Ectodermal cell (in vitro differentiated cells): ENCODE measurements at regions not wholly inside any gene's neighbourhood (a gene's known extent, or its start where the extent isn't known, plus 50 kb on each side); places are given as distances from the start of the nearest gene placed in this dataset.

Source experiments
- H3K27ac ChIP-seq: 2 replicates; pipeline ENCODE4 v1.7.0; 2013; ENCODE audit warnings: mild to moderate bottlenecking, low read depth, low read length; ENCODE audit not compliant: insufficient read depth, poor library complexity, severe bottlenecking
- H3K27me3 ChIP-seq: 2 replicates; pipeline ENCODE4 v1.7.0; 2013; ENCODE audit warnings: mild to moderate bottlenecking, low read length; ENCODE audit not compliant: insufficient read depth, control insufficient read depth, poor library complexity, severe bottlenecking
- H3K36me3 ChIP-seq: one replicate; pipeline ENCODE4 v1.7.0; 2013; ENCODE audit warnings: low read length; ENCODE audit not compliant: control insufficient read depth, insufficient read depth
- H3K4me1 ChIP-seq: one replicate; pipeline ENCODE4 v1.7.0; 2013; ENCODE audit warnings: low read length; ENCODE audit not compliant: control insufficient read depth, insufficient read depth
- H3K4me3 ChIP-seq: 2 replicates; pipeline ENCODE4 v1.7.0; 2013; ENCODE audit warnings: low read depth, low read length, control low read depth; ENCODE audit not compliant: insufficient read depth
- H3K9me3 ChIP-seq: 2 replicates; pipeline ENCODE4 v1.7.0; 2013; ENCODE audit warnings: mild to moderate bottlenecking, low read length, moderate library complexity; ENCODE audit not compliant: control insufficient read depth
- WGBS, 2 experiments: methylation state at CpG; one replicate each; pipeline ENCODE4 v1.1.7; 2013; ENCODE audit warnings: missing lambda C conversion rate in 2 of 2; 5-methylcytosine and 5-hydroxymethylcytosine counted together

DNA sequence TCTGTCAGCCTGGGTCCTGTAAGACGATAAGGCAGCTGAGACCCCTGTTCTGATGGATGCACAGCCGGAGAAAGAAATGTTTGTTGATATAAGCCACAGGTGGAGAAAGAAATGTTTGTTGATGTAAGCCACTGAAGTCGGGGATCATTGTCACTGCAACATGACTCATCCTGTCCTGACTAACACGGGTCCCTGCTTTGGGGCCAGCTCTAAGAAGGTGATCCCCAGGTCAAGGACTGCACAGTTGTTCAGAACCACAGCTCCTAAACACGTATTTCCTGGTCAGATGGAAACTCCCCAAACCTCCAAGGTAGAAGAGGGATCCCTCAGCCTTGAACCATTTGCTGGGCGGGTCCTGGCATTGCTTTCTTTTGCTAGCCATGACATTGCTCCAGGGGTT, 86.4 kb upstream of the IGSF21 start:
- no peaks in the 10 kb centered on the region for H3K36me3 ChIP-seq
- H3K4me3 ChIP-seq = no peak overlapping the region
- 83 to 88% methylated on average over 6 of the region's 6 CpGs for WGBS, 2 experiments
- no peaks in the 10 kb centered on the region for H3K9me3 ChIP-seq
- H3K27ac ChIP-seq = no peak overlapping the region
- no peaks in the 10 kb centered on the region for H3K4me1 ChIP-seq
- no peaks in the 10 kb centered on the region for H3K27me3 ChIP-seq

- 64 to 67% methylated on average over 13 of the region's 13 CpGs for WGBS, 2 experiments
- no peaks in the 10 kb centered on the region for H3K27me3 ChIP-seq
- H3K36me3 ChIP-seq = no peaks in the 10 kb centered on the region
- H3K4me1 ChIP-seq = peaks cover 4% of the 10 kb centered on the region
- peak overlapping the region; percentile 76 for H3K27ac ChIP-seq
- no peak overlapping the region for H3K4me3 ChIP-seq
- H3K9me3 ChIP-seq = no peaks in the 10 kb centered on the region
Measured at GRCh38 chr1:18032172-18032859, 75.3 kb upstream of the IGSF21 start.

GRCh38 chr1:18035145-18035544, 72.5 kb upstream of the IGSF21 start:
- Histone ChIP-seq H3K27me3 (no peaks in the 10 kb centered on the region), H3K9me3 (no peaks in the 10 kb centered on the region), H3K4me3 (no peak overlapping the region), H3K4me1 (peaks cover 4% of the 10 kb centered on the region), H3K27ac (no peak overlapping the region), H3K36me3 (no peaks in the 10 kb centered on the region)
- 95 to 99% methylated on average over 3 of the region's 3 CpGs for WGBS, 2 experiments

DNA sequence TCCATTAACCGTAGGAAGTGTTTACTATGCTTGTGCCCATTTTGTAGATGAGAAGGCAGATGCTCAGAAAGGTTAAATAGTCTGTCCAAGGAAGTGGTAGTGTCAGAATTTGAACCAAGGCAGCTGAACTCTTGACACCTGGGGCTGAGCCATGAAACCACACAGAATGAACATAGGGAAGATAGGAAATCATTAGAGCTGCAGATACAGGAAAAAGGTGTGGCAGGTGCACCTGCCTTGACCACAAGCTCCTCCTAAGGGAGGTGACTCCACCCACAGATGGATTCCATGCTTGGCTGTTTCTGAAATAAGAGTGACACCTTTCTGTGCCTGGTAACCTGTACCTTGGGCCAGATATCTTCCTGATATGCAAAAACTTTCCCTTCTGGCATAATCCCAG, 69.9 kb upstream of the IGSF21 start:
- WGBS, 2 experiments = 88 to 90% methylated on average over 1 of the region's 1 CpG
- H3K4me1 ChIP-seq = peaks cover 13% of the 10 kb centered on the region
- no peaks in the 10 kb centered on the region for H3K27me3 ChIP-seq

GRCh38 chr1:18038051-18038450, 69.5 kb upstream of the IGSF21 start:
- H3K27ac ChIP-seq = no peak overlapping the region
- H3K4me3 ChIP-seq = no peak overlapping the region
- H3K36me3 ChIP-seq = no peaks in the 10 kb centered on the region
- no peaks in the 10 kb centered on the region for H3K27me3 ChIP-seq
- no peaks in the 10 kb centered on the region for H3K9me3 ChIP-seq
- peaks cover 13% of the 10 kb centered on the region for H3K4me1 ChIP-seq
- 87 to 90% methylated on average over 4 of the region's 4 CpGs for WGBS, 2 experiments

More for the DNA sequence above, 69.9 kb upstream of the IGSF21 start:
- H3K36me3 ChIP-seq = no peaks in the 10 kb centered on the region
- no peaks in the 10 kb centered on the region for H3K9me3 ChIP-seq
- no peak overlapping the region for H3K4me3 ChIP-seq
- H3K27ac ChIP-seq = no peak overlapping the region

- H3K9me3 ChIP-seq = no peaks in the 10 kb centered on the region
- no peak overlapping the region for H3K4me3 ChIP-seq
- no peaks in the 10 kb centered on the region for H3K36me3 ChIP-seq
- H3K27me3 ChIP-seq = no peaks in the 10 kb centered on the region
- H3K4me1 ChIP-seq = peaks cover 13% of the 10 kb centered on the region
- H3K27ac ChIP-seq = no peak overlapping the region
- WGBS, 2 experiments = no CpG with 5 or more reads among the region's 1 CpG
Measured at GRCh38 chr1:18039102-18039501, 68.5 kb upstream of the IGSF21 start.

- peaks cover 13% of the 10 kb centered on the region for H3K4me1 ChIP-seq
- no peak overlapping the region for H3K27ac ChIP-seq
- H3K9me3 ChIP-seq = no peaks in the 10 kb centered on the region
- WGBS, 2 experiments = 91 to 93% methylated on average over 6 of the region's 6 CpGs
- no peak overlapping the region for H3K4me3 ChIP-seq
- H3K36me3 ChIP-seq = no peaks in the 10 kb centered on the region
- H3K27me3 ChIP-seq = no peaks in the 10 kb centered on the region
Measured at GRCh38 chr1:18041102-18041501, 66.5 kb upstream of the IGSF21 start.

GRCh38 chr1:18041685-18042355, 65.8 kb upstream of the IGSF21 start:
- 76 to 85% methylated on average over 10 to 11 of the region's 11 CpGs for WGBS, 2 experiments
- H3K27ac ChIP-seq = no peak overlapping the region
- no peak overlapping the region for H3K4me3 ChIP-seq
- H3K36me3 ChIP-seq = no peaks in the 10 kb centered on the region
- no peaks in the 10 kb centered on the region for H3K27me3 ChIP-seq
- no peaks in the 10 kb centered on the region for H3K9me3 ChIP-seq
- H3K4me1 ChIP-seq = peaks cover 13% of the 10 kb centered on the region

- peaks cover 13% of the 10 kb centered on the region for H3K4me1 ChIP-seq
- WGBS, 2 experiments = 76 to 83% methylated on average over 2 of the region's 2 CpGs
- no peaks in the 10 kb centered on the region for H3K9me3 ChIP-seq
- no peak overlapping the region for H3K4me3 ChIP-seq
- H3K36me3 ChIP-seq = no peaks in the 10 kb centered on the region
- no peaks in the 10 kb centered on the region for H3K27me3 ChIP-seq
- no peak overlapping the region for H3K27ac ChIP-seq
Measured at GRCh38 chr1:18043871-18044270, 63.7 kb upstream of the IGSF21 start.

DNA sequence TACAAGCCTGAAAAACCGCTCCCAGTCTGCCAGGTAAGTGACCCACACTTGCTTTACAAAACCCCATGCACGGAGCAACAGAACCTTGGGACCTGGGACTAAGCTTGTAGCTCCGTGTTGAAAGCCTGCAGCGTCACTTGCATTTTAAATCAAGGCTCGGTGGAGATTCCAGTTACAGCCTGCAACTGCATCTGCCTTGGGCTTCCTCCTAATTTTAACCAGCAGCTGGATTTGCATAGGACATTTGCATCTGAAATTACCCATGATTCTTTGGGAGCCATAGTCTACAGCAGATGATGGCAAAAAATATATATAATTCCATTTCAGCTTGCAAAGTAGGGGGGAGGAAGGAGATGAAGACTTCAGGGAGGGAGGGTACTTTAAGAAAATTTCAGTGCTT, 62.4 kb upstream of the IGSF21 start:
- H3K4me1 ChIP-seq = peaks cover 13% of the 10 kb centered on the region
- H3K9me3 ChIP-seq = no peaks in the 10 kb centered on the region
- WGBS, 2 experiments = 71 to 74% methylated on average over 5 of the region's 5 CpGs

More for the DNA sequence above, 62.4 kb upstream of the IGSF21 start:
- no peak overlapping the region for H3K4me3 ChIP-seq
- H3K27ac ChIP-seq = no peak overlapping the region
- no peaks in the 10 kb centered on the region for H3K36me3 ChIP-seq
- no peaks in the 10 kb centered on the region for H3K27me3 ChIP-seq
